GM13977 (cell line): ENCODE measurements at regions not wholly inside any gene's neighbourhood (a gene's known extent, or its start where the extent isn't known, plus 50 kb on each side); places are given as distances from the start of the nearest gene placed in this dataset.

Experiments
- DNase-seq: peaks from one replicate; pipeline ENCODE4 v3.0.0; 2012; ENCODE audit warnings: low spot score
- CTCF ChIP-seq: IDR thresholded peaks from 2 replicates; pipeline ENCODE4 v1.5.1; 2012; ENCODE audit warnings: mild to moderate bottlenecking, control low read depth; ENCODE audit not compliant: insufficient read depth; ENCODE audit errors: extremely low read depth, missing control alignments
- in situ Hi-C: fragments of 300-500 bp; cut with MboI; formaldehyde crosslinking; loops from one replicate; pipeline ENCODE4 v1.12.0; 2022; ENCODE audit warnings: low sequenced_read_pairs, low pct_unique_long_range_greater_than_20kb, mixed read lengths, inconsistent platforms; ENCODE audit not compliant: unreplicated experiment

- TF ChIP-seq CTCF = no peak
- DNase-seq = no peak
- in situ Hi-C loops = no loop called here
Observed at GRCh38 chr1:60280256-60280655, 206.7 kb upstream of the C1orf87 start.

GRCh38 chr1:60279798-60280197, 206.2 kb upstream of the C1orf87 start:
- no peak for TF ChIP-seq CTCF
- no peak for DNase-seq
- in situ Hi-C loops = no loop called here

DNA sequence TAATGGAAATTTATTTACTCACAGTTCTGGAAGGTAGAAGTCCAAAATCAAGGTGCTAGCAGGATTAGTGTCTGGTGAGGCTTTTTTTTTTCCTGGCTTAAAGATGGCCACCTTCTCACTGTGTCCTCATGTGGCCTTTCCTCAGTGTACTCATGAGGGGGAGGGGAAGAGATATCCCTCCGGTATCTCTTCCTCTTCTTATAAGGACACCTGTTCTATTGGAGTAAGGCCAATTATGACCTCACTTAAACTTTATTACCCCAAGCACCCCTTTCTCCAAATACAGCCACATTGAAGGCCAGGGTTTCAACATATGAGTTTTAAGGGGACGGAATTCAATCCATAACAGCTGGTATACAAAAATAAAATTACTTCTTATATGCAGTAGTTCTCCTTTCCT, 203.7 kb upstream of the C1orf87 start:
- in situ Hi-C loops = no loop called here
- no peak for DNase-seq
- TF ChIP-seq CTCF = no peak

DNA sequence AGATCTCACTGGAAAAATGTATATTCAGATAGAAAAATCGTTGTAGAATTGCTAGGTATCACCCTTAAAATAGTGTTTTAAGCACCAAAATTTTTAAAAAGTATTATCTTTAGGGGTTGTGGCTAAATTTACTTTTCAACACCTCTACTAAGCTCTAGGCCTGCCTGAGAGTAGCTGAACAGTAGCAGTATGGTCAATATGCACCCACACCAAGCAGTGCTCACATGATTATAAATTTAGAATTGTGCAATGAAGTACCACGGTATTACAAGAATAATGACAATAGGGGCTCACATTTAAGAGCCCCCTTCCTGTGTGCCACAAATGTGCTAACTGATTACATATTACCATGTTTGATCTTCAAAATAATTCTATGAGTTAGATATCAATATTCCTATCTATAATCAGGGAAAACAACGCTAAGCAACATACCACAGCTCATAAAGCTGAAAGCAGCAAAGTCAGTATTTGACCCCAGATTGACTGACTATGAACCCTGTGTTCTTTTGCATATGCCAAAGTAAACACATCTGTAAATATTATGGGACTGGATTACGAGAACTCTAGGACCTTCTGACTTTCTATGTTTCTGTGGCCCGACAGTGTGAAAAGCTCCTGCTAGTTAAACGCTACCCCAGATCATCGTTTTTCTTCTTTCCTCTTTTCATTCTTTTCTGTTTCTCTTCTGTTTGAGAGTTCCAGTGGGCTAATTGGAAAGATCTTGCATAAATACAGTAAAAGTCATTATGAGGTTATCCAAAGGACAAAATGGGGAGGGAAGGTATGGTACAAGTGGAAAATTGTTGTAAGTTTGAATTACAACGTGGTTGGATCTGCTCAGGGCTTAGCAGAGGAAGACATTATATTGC, 201.1 kb upstream of the C1orf87 start:
- in situ Hi-C loops = no loop called here
- TF ChIP-seq CTCF = no peak
- no peak for DNase-seq

- TF ChIP-seq CTCF = no peak
- DNase-seq = no peak
- in situ Hi-C loops = no loop called here
Observed at GRCh38 chr1:60273185-60273584, 199.6 kb upstream of the C1orf87 start.

DNA sequence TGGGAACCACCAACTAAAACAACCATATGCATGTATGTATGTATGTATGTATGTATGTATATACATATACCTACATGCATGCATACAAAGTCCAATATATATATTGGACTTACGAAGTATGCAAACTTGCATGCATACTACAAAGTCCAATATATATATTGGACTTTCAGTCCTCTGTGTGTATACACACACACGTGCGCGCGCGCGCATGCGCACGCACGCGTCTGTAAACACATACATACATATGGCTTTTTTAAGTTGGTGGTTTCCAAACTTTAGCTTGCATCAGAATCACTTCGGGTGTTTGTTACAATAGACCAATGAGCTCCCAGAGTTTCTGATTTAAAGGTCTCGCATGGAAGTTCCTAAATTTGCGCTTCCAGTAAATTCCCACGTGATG, 197.5 kb upstream of the C1orf87 start:
- TF ChIP-seq CTCF = no peak
- in situ Hi-C loops = no loop called here
- DNase-seq = no peak

GRCh38 chr1:60268451-60268850, 194.9 kb upstream of the C1orf87 start:
- DNase-seq = no peak
- in situ Hi-C loops = no loop called here
- TF ChIP-seq CTCF = no peak
